NCI-H146 (cell line): ENCODE measurements at regions not wholly inside any gene's neighbourhood (a gene's known extent, or its start where the extent isn't known, plus 50 kb on each side); places are given as distances from the start of the nearest gene placed in this dataset.

ENCODE experiments used
- DNase-seq: peaks from one replicate; lab custom pipeline; 2025; lab: John Stamatoyannopoulos, UW

GRCh38 chr18:29531746-29532145 lies 1354.8 kb upstream of the CDH2 start:
- no peak for DNase-seq

- no peak for DNase-seq
Observed at GRCh38 chr18:29523371-29523770, 1346.4 kb upstream of the CDH2 start.

- DNase-seq, result no peak
Observed at GRCh38 chr18:29512761-29513160, 1335.8 kb upstream of the CDH2 start.

- no peak for DNase-seq
Observed at GRCh38 chr18:29512203-29512602, 1335.3 kb upstream of the CDH2 start.

- no peak for DNase-seq
Observed at GRCh38 chr18:29501952-29502351, 1325.0 kb upstream of the CDH2 start.

GRCh38 chr18:29496152-29496680 lies 1319.3 kb upstream of the CDH2 start:
- peak; percentile 16 for DNase-seq

- peak; percentile 35 for DNase-seq
Observed at GRCh38 chr18:29494371-29494770, 1317.4 kb upstream of the CDH2 start.

GRCh38 chr18:29491907-29492306 lies 1315.0 kb upstream of the CDH2 start:
- no peak for DNase-seq

- no peak for DNase-seq
Observed at GRCh38 chr18:29488617-29489016, 1311.7 kb upstream of the CDH2 start.

- DNase-seq, result no peak
Observed at GRCh38 chr18:29465526-29465925, 1288.6 kb upstream of the CDH2 start.

- DNase-seq, result no peak
Observed at GRCh38 chr18:29459972-29460371, 1283.0 kb upstream of the CDH2 start.

GRCh38 chr18:29457316-29457889 lies 1280.5 kb upstream of the CDH2 start:
- DNase-seq, result no peak

GRCh38 chr18:29449424-29449823 lies 1272.5 kb upstream of the CDH2 start:
- DNase-seq, result no peak

GRCh38 chr18:29439398-29439797 lies 1262.5 kb upstream of the CDH2 start:
- no peak for DNase-seq

- DNase-seq, result no peak
Observed at GRCh38 chr18:29436459-29436858, 1259.5 kb upstream of the CDH2 start.

- DNase-seq, result no peak
Observed at GRCh38 chr18:29434650-29435049, 1257.7 kb upstream of the CDH2 start.

- no peak for DNase-seq
Observed at GRCh38 chr18:29430416-29430815, 1253.5 kb upstream of the CDH2 start.

- no peak for DNase-seq
Observed at GRCh38 chr18:29418136-29418535, 1241.2 kb upstream of the CDH2 start.

GRCh38 chr18:29406996-29407395 lies 1230.1 kb upstream of the CDH2 start:
- no peak for DNase-seq

GRCh38 chr18:29397536-29397935 lies 1220.6 kb upstream of the CDH2 start:
- no peak for DNase-seq

GRCh38 chr18:29383311-29384273 lies 1206.7 kb upstream of the CDH2 start:
- DNase-seq, result no peak

GRCh38 chr18:29378651-29379136 lies 1201.8 kb upstream of the CDH2 start:
- no peak for DNase-seq

- no peak for DNase-seq
Observed at GRCh38 chr18:29377346-29377745, 1200.4 kb upstream of the CDH2 start.
